KG1 (cell line): ENCODE measurements at regions not wholly inside any gene's neighbourhood (a gene's known extent, or its start where the extent isn't known, plus 50 kb on each side); places are given as distances from the start of the nearest gene placed in this dataset.
"Not testable (repeated sequence)": the region's sequence is repeated elsewhere in the genome, so short reads cannot be mapped to it uniquely, and the experiment has no call there.

Experiments used
- DNase-seq: peaks from one replicate; lab custom pipeline; 2025; lab: John Stamatoyannopoulos, UW

- DNase-seq, result no peak
Measured at GRCh38 chr4:132683957-132684356, 465.1 kb upstream of the PCDH10 start.

- DNase-seq, result no peak
Measured at GRCh38 chr4:132691026-132691425, 458.1 kb upstream of the PCDH10 start.

GRCh38 chr4:132691668-132692067, 457.4 kb upstream of the PCDH10 start:
- no peak for DNase-seq

GRCh38 chr4:132694775-132695174, 454.3 kb upstream of the PCDH10 start:
- no peak for DNase-seq

- not testable (repeated sequence) for DNase-seq
Measured at GRCh38 chr4:132697505-132697904, 451.6 kb upstream of the PCDH10 start.

GRCh38 chr4:132707955-132708354, 441.1 kb upstream of the PCDH10 start:
- DNase-seq, result no peak

GRCh38 chr4:132709056-132709455, 440.0 kb upstream of the PCDH10 start:
- no peak for DNase-seq

GRCh38 chr4:132710971-132711370, 438.1 kb upstream of the PCDH10 start:
- no peak for DNase-seq

- no peak for DNase-seq
Measured at GRCh38 chr4:132737344-132737743, 411.8 kb upstream of the PCDH10 start.

GRCh38 chr4:132759199-132759780, 389.8 kb upstream of the PCDH10 start:
- DNase-seq, result no peak

GRCh38 chr4:132763465-132763864, 385.6 kb upstream of the PCDH10 start:
- no peak for DNase-seq

GRCh38 chr4:132767901-132768300, 381.2 kb upstream of the PCDH10 start:
- DNase-seq, result no peak

- no peak for DNase-seq
Measured at GRCh38 chr4:132770776-132771175, 378.3 kb upstream of the PCDH10 start.

GRCh38 chr4:132792310-132792709, 356.8 kb upstream of the PCDH10 start:
- DNase-seq, result no peak

GRCh38 chr4:132797856-132798255, 351.2 kb upstream of the PCDH10 start:
- no peak for DNase-seq

- no peak for DNase-seq
Measured at GRCh38 chr4:132809298-132810032, 339.6 kb upstream of the PCDH10 start.

- not testable (repeated sequence) for DNase-seq
Measured at GRCh38 chr4:132813061-132813460, 336.0 kb upstream of the PCDH10 start.

GRCh38 chr4:132818091-132818490, 331.0 kb upstream of the PCDH10 start:
- DNase-seq, result no peak

GRCh38 chr4:132823419-132823818, 325.7 kb upstream of the PCDH10 start:
- no peak for DNase-seq

- no peak for DNase-seq
Measured at GRCh38 chr4:132824761-132825160, 324.3 kb upstream of the PCDH10 start.

- DNase-seq, result no peak
Measured at GRCh38 chr4:132827522-132827921, 321.6 kb upstream of the PCDH10 start.

GRCh38 chr4:132838244-132838643, 310.9 kb upstream of the PCDH10 start:
- no peak for DNase-seq

GRCh38 chr4:132839070-132839469, 310.0 kb upstream of the PCDH10 start:
- DNase-seq, result no peak

- DNase-seq, result no peak
Measured at GRCh38 chr4:132859929-132860328, 289.2 kb upstream of the PCDH10 start.
